NAMALWA (cell line): ENCODE measurements at regions not wholly inside any gene's neighbourhood (a gene's known extent, or its start where the extent isn't known, plus 50 kb on each side); places are given as distances from the start of the nearest gene placed in this dataset.

Experiments
- DNase-seq: peaks from one replicate; pipeline ENCODE4 v3.0.0-alpha.2; 2015; ENCODE audit warnings: low spot score

- DNase-seq, result no peak
These were observed 144.3 kb downstream of the VAPA start for GRCh38 chr18:10057894-10058791.

GRCh38 chr18:10059610-10060468 is 146.0 kb downstream of the VAPA start:
- no peak for DNase-seq

- no peak for DNase-seq
These were observed 146.6 kb downstream of the VAPA start for GRCh38 chr18:10060469-10060782.

- no peak for DNase-seq
These were observed 147.0 kb downstream of the VAPA start for GRCh38 chr18:10060841-10061240.

GRCh38 chr18:10061566-10062140 is 147.8 kb downstream of the VAPA start:
- DNase-seq, result no peak

- no peak for DNase-seq
These were observed 148.8 kb downstream of the VAPA start for GRCh38 chr18:10062302-10063300.

- no peak for DNase-seq
These were observed 149.7 kb downstream of the VAPA start for GRCh38 chr18:10063489-10063888.

- no peak for DNase-seq
These were observed 150.5 kb downstream of the VAPA start for GRCh38 chr18:10064267-10064666.

- DNase-seq, result no peak
These were observed 151.5 kb downstream of the VAPA start for GRCh38 chr18:10065296-10065695.

- DNase-seq, result no peak
These were observed 154.1 kb downstream of the VAPA start for GRCh38 chr18:10067670-10068659.

- DNase-seq, result no peak
These were observed 155.2 kb downstream of the VAPA start for GRCh38 chr18:10068766-10069567.

GRCh38 chr18:10070561-10071000 is 156.8 kb downstream of the VAPA start:
- no peak for DNase-seq

GRCh38 chr18:10072671-10073175 is 158.9 kb downstream of the VAPA start:
- DNase-seq, result no peak

- DNase-seq, result no peak
These were observed 160.3 kb downstream of the VAPA start for GRCh38 chr18:10074110-10074509.

GRCh38 chr18:10074728-10075127 is 160.9 kb downstream of the VAPA start:
- no peak for DNase-seq

GRCh38 chr18:10076502-10077030 is 162.8 kb downstream of the VAPA start:
- no peak for DNase-seq

- DNase-seq, result no peak
These were observed 164.2 kb downstream of the VAPA start for GRCh38 chr18:10077986-10078385.

- no peak for DNase-seq
These were observed 166.6 kb downstream of the VAPA start for GRCh38 chr18:10080372-10080771.

- no peak for DNase-seq
These were observed 167.7 kb downstream of the VAPA start for GRCh38 chr18:10081492-10081891.
